VCaP (cell line): ENCODE measurements at regions not wholly inside any gene's neighbourhood (a gene's known extent, or its start where the extent isn't known, plus 50 kb on each side); places are given as distances from the start of the nearest gene placed in this dataset.

Experiments used
- H3K27ac ChIP-seq: fragments of 450-650 bp; 2 replicates; pipeline ENCODE4 v1.5.1; 2017
- CTCF ChIP-seq: fragments of 450-650 bp; conservative IDR thresholded peaks from 2 replicates; pipeline ENCODE4 v1.5.1; 2017; ENCODE audit warnings: mild to moderate bottlenecking, moderate library complexity

- no peak overlapping the region for H3K27ac ChIP-seq
- no peak for TF ChIP-seq CTCF
Measured at GRCh38 chr3:5756443-5756842, 568.9 kb downstream of the EDEM1 start.

GRCh38 chr3:5757213-5757804, 569.8 kb downstream of the EDEM1 start:
- H3K27ac ChIP-seq = no peak overlapping the region
- no peak for TF ChIP-seq CTCF

- TF ChIP-seq CTCF = no peak
Measured at GRCh38 chr3:5758699-5759098, 571.2 kb downstream of the EDEM1 start.

GRCh38 chr3:5762506-5762905, 575.0 kb downstream of the EDEM1 start:
- no peak for TF ChIP-seq CTCF
- no peak overlapping the region for H3K27ac ChIP-seq

More at GRCh38 chr3:5758699-5759098, 571.2 kb downstream of the EDEM1 start:
- no peak overlapping the region for H3K27ac ChIP-seq

GRCh38 chr3:5766848-5767247, 579.3 kb downstream of the EDEM1 start:
- no peak for TF ChIP-seq CTCF

GRCh38 chr3:5767304-5767703, 579.8 kb downstream of the EDEM1 start:
- H3K27ac ChIP-seq = peak overlapping the region; percentile 31; the same call in 1 of the 2 replicates
- no peak for TF ChIP-seq CTCF

More at GRCh38 chr3:5766848-5767247, 579.3 kb downstream of the EDEM1 start:
- H3K27ac ChIP-seq = peak overlapping the region; percentile 31; the same call in 1 of the 2 replicates

GRCh38 chr3:5768281-5768945, 580.9 kb downstream of the EDEM1 start:
- no peak overlapping the region; the same call in 1 of the 2 replicates for H3K27ac ChIP-seq

More at GRCh38 chr3:5768281-5768945, 580.9 kb downstream of the EDEM1 start:
- no peak for TF ChIP-seq CTCF
